OCI-LY1 (cell line): ENCODE measurements at regions not wholly inside any gene's neighbourhood (a gene's known extent, or its start where the extent isn't known, plus 50 kb on each side); places are given as distances from the start of the nearest gene placed in this dataset.

Source experiments
- H2AFZ ChIP-seq: fragments of 200-600 bp; sonication (generic), shearing (Covaris generic); 2 replicates; pipeline ENCODE4 v1.6.0; 2014; ENCODE audit warnings: antibody characterized with exemption, mild to moderate bottlenecking, low read length
- H3F3A ChIP-seq: fragments of 200-600 bp; sonication (generic), shearing (Covaris generic); 2 replicates; pipeline ENCODE4 v1.6.0; 2014; ENCODE audit warnings: mild to moderate bottlenecking, antibody characterized with exemption, low read length, moderate library complexity; ENCODE audit not compliant: insufficient read depth
- H3K27ac ChIP-seq: fragments of 200-600 bp; sonication (generic); 2 replicates; pipeline ENCODE4 v1.5.1; 2014; ENCODE audit warnings: low read length, mixed run types, mild to moderate bottlenecking, low read depth; ENCODE audit not compliant: poor library complexity, severe bottlenecking
- H3K27me3 ChIP-seq: fragments of 200-600 bp; sonication (generic); 2 replicates; pipeline ENCODE4 v1.6.0; 2014; ENCODE audit warnings: antibody characterized with exemption, mild to moderate bottlenecking, low read length, moderate library complexity; ENCODE audit not compliant: insufficient read depth
- H3K36me3 ChIP-seq: fragments of 200-600 bp; sonication (generic); 2 replicates; pipeline ENCODE4 v1.6.1; 2014; ENCODE audit warnings: mild to moderate bottlenecking, antibody characterized with exemption, low read length, moderate library complexity, mixed read lengths; ENCODE audit not compliant: insufficient read depth
- H3K4me1 ChIP-seq: fragments of 200-600 bp; sonication (generic); 2 replicates; pipeline ENCODE4 v1.5.1; 2014; ENCODE audit warnings: mild to moderate bottlenecking, low read length, moderate library complexity; ENCODE audit not compliant: insufficient read depth, severe bottlenecking
- H3K4me2 ChIP-seq: fragments of 200-600 bp; sonication (generic), shearing (Covaris generic); 2 replicates; pipeline ENCODE4 v1.6.1; 2014; ENCODE audit warnings: low read length
- H3K4me3 ChIP-seq: fragments of 200-600 bp; sonication (generic); 2 replicates; pipeline ENCODE4 v1.5.1; 2014; ENCODE audit warnings: low read length, low read depth, mild to moderate bottlenecking, mixed read lengths; ENCODE audit not compliant: poor library complexity, severe bottlenecking
- H3K79me2 ChIP-seq: fragments of 200-600 bp; shearing (Covaris generic); 2 replicates; pipeline ENCODE4 v1.6.1; 2016; ENCODE audit warnings: mixed run types, low read length, mixed read lengths; ENCODE audit not compliant: insufficient read depth
- H3K9ac ChIP-seq: fragments of 200-600 bp; sonication (generic), shearing (Covaris generic); 2 replicates; pipeline ENCODE4 v1.6.1; 2014; ENCODE audit warnings: mild to moderate bottlenecking, low read length, mixed read lengths
- H3K9me2 ChIP-seq: fragments of 200-600 bp; sonication (generic), shearing (Covaris generic); 2 replicates; pipeline ENCODE4 v1.6.1; 2014; ENCODE audit warnings: low read depth, mild to moderate bottlenecking, low read length, mixed read lengths
- H3K9me3 ChIP-seq: fragments of 200-600 bp; shearing (Covaris generic); 2 replicates; pipeline ENCODE4 v1.6.1; 2014; ENCODE audit warnings: low read length, mixed read lengths
- H4K20me1 ChIP-seq: fragments of 200-600 bp; sonication (generic), shearing (Covaris generic); 2 replicates; pipeline ENCODE4 v1.6.0; 2016; ENCODE audit warnings: mild to moderate bottlenecking, low read length; ENCODE audit not compliant: insufficient read depth
- CTCF ChIP-seq: fragments of 200-600 bp; sonication (generic), shearing (Covaris generic); IDR thresholded peaks from 2 replicates; pipeline ENCODE4 v1.5.1; 2017; ENCODE audit warnings: mild to moderate bottlenecking, antibody characterized with exemption, low read length, moderate library complexity, mixed read lengths
- EZH2 ChIP-seq: fragments of 200-600 bp; sonication (generic), shearing (Covaris generic); IDR thresholded peaks from 2 replicates; pipeline ENCODE4 v1.8.0; 2017; ENCODE audit warnings: borderline replicate concordance, mixed run types, mild to moderate bottlenecking, antibody characterized with exemption, low read length, moderate library complexity, mixed read lengths

- Histone ChIP-seq H3K4me3 (no peak overlapping the region), H3K79me2 (no peaks in the 10 kb centered on the region), H3K36me3 (no peaks in the 10 kb centered on the region), H3F3A (no peaks in the 10 kb centered on the region), H3K9me3 (no peaks in the 10 kb centered on the region), H4K20me1 (no peaks in the 10 kb centered on the region), H3K27me3 (no peaks in the 10 kb centered on the region), H2AFZ (no peak overlapping the region), H3K9me2 (no peaks in the 10 kb centered on the region), H3K9ac (no peak overlapping the region), H3K27ac (no peak overlapping the region), H3K4me1 (no peaks in the 10 kb centered on the region), H3K4me2 (no peak overlapping the region)
- no peak for TF ChIP-seq EZH2
Measured at GRCh38 chr5:87769157-87769556, 356.4 kb upstream of the CCNH start.

GRCh38 chr5:87768190-87768589 lies 355.5 kb upstream of the CCNH start:
- Histone ChIP-seq H3K27me3 (no peaks in the 10 kb centered on the region), H3K36me3 (no peaks in the 10 kb centered on the region), H3F3A (no peaks in the 10 kb centered on the region), H3K4me2 (no peak overlapping the region), H3K9me2 (no peaks in the 10 kb centered on the region), H2AFZ (no peak overlapping the region), H3K79me2 (no peaks in the 10 kb centered on the region), H3K4me1 (no peaks in the 10 kb centered on the region), H3K9me3 (no peaks in the 10 kb centered on the region), H4K20me1 (no peaks in the 10 kb centered on the region), H3K27ac (no peak overlapping the region), H3K4me3 (no peak overlapping the region), H3K9ac (no peak overlapping the region)
- TF ChIP-seq CTCF (no peak), EZH2 (no peak)

- Histone ChIP-seq H4K20me1 (no peaks in the 10 kb centered on the region), H3K4me2 (no peak overlapping the region), H3K9ac (no peak overlapping the region), H3K27me3 (no peaks in the 10 kb centered on the region), H3K4me1 (no peaks in the 10 kb centered on the region), H3F3A (no peaks in the 10 kb centered on the region), H2AFZ (no peak overlapping the region), H3K9me2 (no peaks in the 10 kb centered on the region), H3K79me2 (no peaks in the 10 kb centered on the region), H3K9me3 (no peaks in the 10 kb centered on the region), H3K36me3 (no peaks in the 10 kb centered on the region), H3K4me3 (no peak overlapping the region), H3K27ac (no peak overlapping the region)
- TF ChIP-seq EZH2 (no peak), CTCF (no peak)
Measured at GRCh38 chr5:87765009-87765408, 352.3 kb upstream of the CCNH start.

- no peak for TF ChIP-seq CTCF
- no peak for TF ChIP-seq EZH2
Measured at GRCh38 chr5:87762631-87763030, 349.9 kb upstream of the CCNH start.

More at GRCh38 chr5:87762631-87763030, 349.9 kb upstream of the CCNH start:
- H3F3A ChIP-seq: no peaks in the 10 kb centered on the region
- H3K4me2 ChIP-seq: no peak overlapping the region
- H3K79me2 ChIP-seq: no peaks in the 10 kb centered on the region
- no peaks in the 10 kb centered on the region for H3K36me3 ChIP-seq
- H2AFZ ChIP-seq: no peak overlapping the region
- H3K9me2 ChIP-seq: no peaks in the 10 kb centered on the region
- H3K4me3 ChIP-seq: no peak overlapping the region
- no peaks in the 10 kb centered on the region for H3K4me1 ChIP-seq
- H4K20me1 ChIP-seq: no peaks in the 10 kb centered on the region
- no peaks in the 10 kb centered on the region for H3K9me3 ChIP-seq
- H3K9ac ChIP-seq: no peak overlapping the region
- H3K27me3 ChIP-seq: no peaks in the 10 kb centered on the region
- H3K27ac ChIP-seq: no peak overlapping the region
